ENCODE measurements at regions not wholly inside any gene's neighbourhood (a gene's known extent, or its start where the extent isn't known, plus 50 kb on each side); places are given as distances from the start of the nearest gene placed in this dataset.

GRCh38 chr2:122323927-122324326 is 568.5 kb downstream of the TSN start:
- no peak for TF ChIP-seq MAX (IDR thresholded peaks at IDR 0.05; ENCODE audit: low read depth, low read length)
- no peak for TF ChIP-seq MYC (IDR thresholded peaks at IDR 0.05; ENCODE audit: low read depth, low read length)
- no peak for TF ChIP-seq POLR2A (IDR thresholded peaks at IDR 0.05; ENCODE audit: extremely low read depth, insufficient read length)
- no peak for TF ChIP-seq CTCF (IDR thresholded peaks at IDR 0.05; ENCODE audit: low read depth, low read length)
- no peak for DNase-seq (ENCODE audit: low read depth)

GRCh38 chr2:122326471-122326870 is 571.0 kb downstream of the TSN start:
- DNase-seq (ENCODE audit: low read depth) = no peak
- TF ChIP-seq MYC (IDR thresholded peaks at IDR 0.05; ENCODE audit: low read depth, low read length) = no peak
- no peak for TF ChIP-seq MAX (IDR thresholded peaks at IDR 0.05; ENCODE audit: low read depth, low read length)
- TF ChIP-seq CTCF (IDR thresholded peaks at IDR 0.05; ENCODE audit: low read depth, low read length) = no peak
- no peak for TF ChIP-seq POLR2A (IDR thresholded peaks at IDR 0.05; ENCODE audit: extremely low read depth, insufficient read length)
- H3K4me3 ChIP-seq (ENCODE audit: low read depth, low read length) = no peak overlapping the region

More at GRCh38 chr2:122323927-122324326, 568.5 kb downstream of the TSN start:
- H3K4me3 ChIP-seq (ENCODE audit: low read depth, low read length) = no peak overlapping the region

GRCh38 chr2:122328816-122329215 is 573.4 kb downstream of the TSN start:
- H3K4me3 ChIP-seq (ENCODE audit: low read depth, low read length) = no peak overlapping the region
- no peak for TF ChIP-seq MYC (IDR thresholded peaks at IDR 0.05; ENCODE audit: low read depth, low read length)
- TF ChIP-seq CTCF (IDR thresholded peaks at IDR 0.05; ENCODE audit: low read depth, low read length) = no peak
- no peak for TF ChIP-seq MAX (IDR thresholded peaks at IDR 0.05; ENCODE audit: low read depth, low read length)
- TF ChIP-seq POLR2A (IDR thresholded peaks at IDR 0.05; ENCODE audit: extremely low read depth, insufficient read length) = no peak
- DNase-seq (ENCODE audit: low read depth) = no peak

GRCh38 chr2:122329278-122329677 is 573.8 kb downstream of the TSN start:
- TF ChIP-seq MYC (IDR thresholded peaks at IDR 0.05; ENCODE audit: low read depth, low read length) (no peak), CTCF (IDR thresholded peaks at IDR 0.05; ENCODE audit: low read depth, low read length) (no peak), MAX (IDR thresholded peaks at IDR 0.05; ENCODE audit: low read depth, low read length) (no peak), POLR2A (IDR thresholded peaks at IDR 0.05; ENCODE audit: extremely low read depth, insufficient read length) (no peak)
- no peak overlapping the region for H3K4me3 ChIP-seq (ENCODE audit: low read depth, low read length)
- DNase-seq (ENCODE audit: low read depth) = no peak

GRCh38 chr2:122333932-122334331 is 578.5 kb downstream of the TSN start:
- DNase-seq (ENCODE audit: low read depth) = no peak
- no peak for TF ChIP-seq MYC (IDR thresholded peaks at IDR 0.05; ENCODE audit: low read depth, low read length)
- TF ChIP-seq POLR2A (IDR thresholded peaks at IDR 0.05; ENCODE audit: extremely low read depth, insufficient read length) = no peak
- no peak for TF ChIP-seq MAX (IDR thresholded peaks at IDR 0.05; ENCODE audit: low read depth, low read length)
- TF ChIP-seq CTCF (IDR thresholded peaks at IDR 0.05; ENCODE audit: low read depth, low read length) = no peak
- H3K4me3 ChIP-seq (ENCODE audit: low read depth, low read length) = no peak overlapping the region

GRCh38 chr2:122338000-122338399 is 582.5 kb downstream of the TSN start:
- DNase-seq (ENCODE audit: low read depth) = no peak
- no peak overlapping the region for H3K4me3 ChIP-seq (ENCODE audit: low read depth, low read length)
- TF ChIP-seq CTCF (IDR thresholded peaks at IDR 0.05; ENCODE audit: low read depth, low read length) = no peak
- no peak for TF ChIP-seq MYC (IDR thresholded peaks at IDR 0.05; ENCODE audit: low read depth, low read length)
- no peak for TF ChIP-seq MAX (IDR thresholded peaks at IDR 0.05; ENCODE audit: low read depth, low read length)
- no peak for TF ChIP-seq POLR2A (IDR thresholded peaks at IDR 0.05; ENCODE audit: extremely low read depth, insufficient read length)
